Urinary bladder (tissue), 3 donors: ENCODE measurements at regions not wholly inside any gene's neighbourhood (a gene's known extent, or its start where the extent isn't known, plus 50 kb on each side); places are given as distances from the start of the nearest gene placed in this dataset.
"Not testable (repeated sequence)": the region's sequence is repeated elsewhere in the genome, so short reads cannot be mapped to it uniquely, and the experiment has no call there.

Source experiments
- DNase-seq: peaks from one replicate; pipeline ENCODE4 v3.0.0-alpha.2; 2015; ENCODE audit errors: extremely low spot score
- H3K27ac ChIP-seq: one replicate; pipeline ENCODE4 v1.5.1; 2013; ENCODE audit warnings: low read depth, mild to moderate bottlenecking, moderate library complexity
- H3K36me3 ChIP-seq: one replicate; pipeline ENCODE4 v1.6.1; 2013; ENCODE audit warnings: mild to moderate bottlenecking, moderate library complexity; ENCODE audit not compliant: insufficient read depth
- H3K4me1 ChIP-seq: one replicate; pipeline ENCODE4 v1.6.1; 2013; ENCODE audit warnings: mild to moderate bottlenecking, moderate library complexity; ENCODE audit not compliant: insufficient read depth
- H3K4me3 ChIP-seq: one replicate; pipeline ENCODE4 v1.5.1; 2013; ENCODE audit warnings: low read depth, low read length
- WGBS: extraction: QIAGEN DNeasy Blood & Tissue Kit; methylation state at CpG from one replicate; pipeline ENCODE4 v1.1.7; 2013; 5-methylcytosine and 5-hydroxymethylcytosine counted together
- donor health status: healthy with polysubstance abuse.
- donor health status: healthy.

- H3K4me3 ChIP-seq = no peak overlapping the region
- no peak for DNase-seq
- H3K27ac ChIP-seq = no peak overlapping the region
- no peaks in the 10 kb centered on the region for H3K36me3 ChIP-seq
- no peaks in the 10 kb centered on the region for H3K4me1 ChIP-seq
- 27% methylated on average over 20 of the region's 20 CpGs for WGBS
Measured at GRCh38 chr16:87043231-87044031, 273.8 kb downstream of the C16orf95 start.

GRCh38 chr16:87044032-87044382, 273.2 kb downstream of the C16orf95 start:
- no peak for DNase-seq
- Histone ChIP-seq H3K4me3 (no peak overlapping the region), H3K27ac (no peak overlapping the region), H3K4me1 (no peaks in the 10 kb centered on the region), H3K36me3 (no peaks in the 10 kb centered on the region)
- 63% methylated on average over 8 of the region's 8 CpGs for WGBS

- DNase-seq = no peak
- Histone ChIP-seq H3K36me3 (no peaks in the 10 kb centered on the region), H3K4me3 (no peak overlapping the region), H3K27ac (no peak overlapping the region), H3K4me1 (no peaks in the 10 kb centered on the region)
- WGBS = 91% methylated on average over 11 of the region's 11 CpGs
Measured at GRCh38 chr16:87044829-87045228, 272.4 kb downstream of the C16orf95 start.

- WGBS = 88% methylated on average over 25 of the region's 25 CpGs
- no peaks in the 10 kb centered on the region for H3K36me3 ChIP-seq
- H3K4me3 ChIP-seq = no peak overlapping the region
- H3K4me1 ChIP-seq = no peaks in the 10 kb centered on the region
- no peak for DNase-seq
- H3K27ac ChIP-seq = no peak overlapping the region
Measured at GRCh38 chr16:87045466-87046216, 271.6 kb downstream of the C16orf95 start.

GRCh38 chr16:87046235-87046634, 271.0 kb downstream of the C16orf95 start:
- no peak overlapping the region for H3K4me3 ChIP-seq
- no peaks in the 10 kb centered on the region for H3K36me3 ChIP-seq
- H3K4me1 ChIP-seq = no peaks in the 10 kb centered on the region
- no peak for DNase-seq
- WGBS = 94% methylated on average over 9 of the region's 9 CpGs
- H3K27ac ChIP-seq = no peak overlapping the region

- H3K4me1 ChIP-seq = no peaks in the 10 kb centered on the region
- no peak for DNase-seq
- 62% methylated on average over 13 of the region's 13 CpGs for WGBS
- no peaks in the 10 kb centered on the region for H3K36me3 ChIP-seq
- no peak overlapping the region for H3K27ac ChIP-seq
- no peak overlapping the region for H3K4me3 ChIP-seq
Measured at GRCh38 chr16:87047221-87048037, 269.8 kb downstream of the C16orf95 start.

GRCh38 chr16:87048038-87048729, 269.0 kb downstream of the C16orf95 start:
- no peaks in the 10 kb centered on the region for H3K36me3 ChIP-seq
- WGBS = 69% methylated on average over 9 of the region's 9 CpGs
- H3K27ac ChIP-seq = no peak overlapping the region
- H3K4me3 ChIP-seq = no peak overlapping the region
- no peak for DNase-seq
- H3K4me1 ChIP-seq = no peaks in the 10 kb centered on the region

GRCh38 chr16:87048730-87049115, 268.5 kb downstream of the C16orf95 start:
- no peaks in the 10 kb centered on the region for H3K36me3 ChIP-seq
- no peaks in the 10 kb centered on the region for H3K4me1 ChIP-seq
- H3K4me3 ChIP-seq = no peak overlapping the region
- DNase-seq = no peak
- WGBS = 86% methylated on average over 8 of the region's 8 CpGs
- no peak overlapping the region for H3K27ac ChIP-seq

GRCh38 chr16:87049216-87049615, 268.0 kb downstream of the C16orf95 start:
- not testable (repeated sequence) for H3K27ac ChIP-seq, DNase-seq, H3K36me3 ChIP-seq, H3K4me3 ChIP-seq, H3K4me1 ChIP-seq
- 75% methylated on average over 7 of the region's 7 CpGs for WGBS

GRCh38 chr16:87050142-87050541, 267.1 kb downstream of the C16orf95 start:
- 87% methylated on average over 15 of the region's 15 CpGs for WGBS
- DNase-seq = no peak
- Histone ChIP-seq H3K4me3 (no peak overlapping the region), H3K27ac (no peak overlapping the region), H3K4me1 (no peaks in the 10 kb centered on the region), H3K36me3 (no peaks in the 10 kb centered on the region)

- WGBS = 83% methylated on average over 18 of the region's 18 CpGs
- H3K36me3 ChIP-seq = no peaks in the 10 kb centered on the region
- no peaks in the 10 kb centered on the region for H3K4me1 ChIP-seq
- DNase-seq = no peak
- H3K4me3 ChIP-seq = no peak overlapping the region
- no peak overlapping the region for H3K27ac ChIP-seq
Measured at GRCh38 chr16:87051526-87052320, 265.5 kb downstream of the C16orf95 start.

- WGBS = 67% methylated on average over 6 of the region's 6 CpGs
- no peak for DNase-seq
- Histone ChIP-seq H3K4me1 (no peaks in the 10 kb centered on the region), H3K27ac (no peak overlapping the region), H3K4me3 (no peak overlapping the region), H3K36me3 (no peaks in the 10 kb centered on the region)
Measured at GRCh38 chr16:87052506-87052905, 264.7 kb downstream of the C16orf95 start.
